A673 (cell line): ENCODE measurements at regions not wholly inside any gene's neighbourhood (a gene's known extent, or its start where the extent isn't known, plus 50 kb on each side); places are given as distances from the start of the nearest gene placed in this dataset.
"Not testable (repeated sequence)": the region's sequence is repeated elsewhere in the genome, so short reads cannot be mapped to it uniquely, and the experiment has no call there.

Experiments
- BruUV-seq: library from RNA; stranded (reverse); fragments of 400-500 nt; replicated peaks from 2 replicates; lab custom pipeline; 2021; lab: Mats Ljungman, UMichigan
- CTCF ChIA-PET: fragments of 300-600 bp; sonication (Branson Sonifier 250); formaldehyde crosslinking; loops from one replicate; lab custom pipeline; 2022; ENCODE audit warnings: antibody characterized with exemption; lab: Charles Lee
- POLR2A ChIA-PET: fragments of 300-600 bp; sonication (Branson Sonifier 250); formaldehyde crosslinking; loops from one replicate; lab custom pipeline; 2022; ENCODE audit warnings: antibody characterized with exemption; ENCODE audit not compliant: low non-redundant PET; lab: Charles Lee
- DNase-seq: peaks from one replicate; pipeline ENCODE4 v3.0.0-alpha.2; 2015; ENCODE audit warnings: low spot score
- H3K27ac ChIP-seq: fragments of 200-600 bp; sonication (generic); 2 replicates; pipeline ENCODE4 v1.5.1; 2016; ENCODE audit warnings: mixed run types, low read depth, mild to moderate bottlenecking, mixed read lengths, antibody characterized with exemption, low read length; ENCODE audit not compliant: poor library complexity, severe bottlenecking
- H3K27me3 ChIP-seq: fragments of 200-600 bp; sonication (generic); replicated peaks from 2 replicates; pipeline ENCODE4 v1.6.1; 2017; ENCODE audit warnings: mixed run types, low read depth, mild to moderate bottlenecking, mixed read lengths, antibody characterized with exemption, low read length; ENCODE audit not compliant: insufficient read depth, poor library complexity
- H3K36me3 ChIP-seq: fragments of 200-600 bp; sonication (generic); 2 replicates; pipeline ENCODE4 v1.6.1; 2016; ENCODE audit warnings: mixed run types, mild to moderate bottlenecking, mixed read lengths, antibody characterized with exemption, low read length; ENCODE audit not compliant: insufficient read depth, poor library complexity, severe bottlenecking
- H3K4me1 ChIP-seq: fragments of 200-600 bp; sonication (generic); 2 replicates; pipeline ENCODE4 v1.6.1; 2017; ENCODE audit warnings: mixed run types, mild to moderate bottlenecking, mixed read lengths, antibody characterized with exemption, low read length; ENCODE audit not compliant: insufficient read depth, poor library complexity, severe bottlenecking
- H3K4me3 ChIP-seq: fragments of 200-600 bp; sonication (generic); 2 replicates; pipeline ENCODE4 v1.5.1; 2016; ENCODE audit warnings: low read depth, mixed run types, mild to moderate bottlenecking, mixed read lengths, low read length; ENCODE audit not compliant: poor library complexity, severe bottlenecking
- H3K9me3 ChIP-seq: fragments of 200-600 bp; sonication (generic); 2 replicates; pipeline ENCODE4 v1.6.1; 2016; ENCODE audit warnings: mixed run types, low read depth, mild to moderate bottlenecking, mixed read lengths, antibody characterized with exemption, low read length; ENCODE audit not compliant: poor library complexity, severe bottlenecking
- EZH2 ChIP-seq: fragments of 200-600 bp; sonication (generic); IDR thresholded peaks from 2 replicates; pipeline ENCODE4 v1.6.1; 2017; ENCODE audit warnings: borderline replicate concordance, low read depth, mild to moderate bottlenecking, mixed read lengths, antibody characterized with exemption, low read length; ENCODE audit not compliant: poor library complexity, severe bottlenecking
- intact Hi-C: fragments of 100-400 bp; cut with micrococcal nuclease; formaldehyde crosslinking; loops from one replicate; pipeline ENCODE4 v1.10.0; 2022; ENCODE audit not compliant: unreplicated experiment
- TF ChIP-seq, protein P1 (sequence below): fragments of 300-800, 200-600 bp; sonication (generic); conservative IDR thresholded peaks from 2 replicates; pipeline ENCODE4 v1.5.1; 2017; ENCODE audit warnings: low read depth, mild to moderate bottlenecking, antibody characterized with exemption, low read length, moderate library complexity, mixed read lengths

DNA sequence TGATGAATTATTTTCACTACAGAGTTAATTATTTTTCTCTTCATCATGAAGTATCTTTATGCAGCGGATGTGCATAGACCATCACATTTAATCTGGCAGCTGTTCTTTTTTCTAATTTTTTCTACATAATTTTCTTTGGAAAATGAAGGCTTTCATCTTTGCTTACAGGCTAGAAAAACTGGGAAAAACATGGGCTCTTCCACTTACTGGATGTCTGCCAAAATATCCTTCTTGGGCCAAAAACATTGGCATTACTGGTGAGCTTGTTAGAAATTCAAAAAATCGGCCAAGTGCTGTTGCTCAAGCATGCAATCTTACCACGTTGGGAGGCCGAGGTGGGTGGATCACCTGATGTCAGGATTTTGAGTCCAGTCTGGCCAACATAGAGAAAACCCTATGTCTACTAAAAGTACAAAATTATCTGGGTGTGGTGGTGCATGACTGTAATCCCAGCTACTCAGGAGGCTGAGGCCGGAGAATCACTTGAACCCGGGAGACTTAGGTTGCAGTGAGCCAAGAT lies 176.8 kb downstream of the ZNF737 start:
- no peak for DNase-seq
- no TSS peak for BruUV-seq
- intact Hi-C loops, result no loop called here

DNA sequence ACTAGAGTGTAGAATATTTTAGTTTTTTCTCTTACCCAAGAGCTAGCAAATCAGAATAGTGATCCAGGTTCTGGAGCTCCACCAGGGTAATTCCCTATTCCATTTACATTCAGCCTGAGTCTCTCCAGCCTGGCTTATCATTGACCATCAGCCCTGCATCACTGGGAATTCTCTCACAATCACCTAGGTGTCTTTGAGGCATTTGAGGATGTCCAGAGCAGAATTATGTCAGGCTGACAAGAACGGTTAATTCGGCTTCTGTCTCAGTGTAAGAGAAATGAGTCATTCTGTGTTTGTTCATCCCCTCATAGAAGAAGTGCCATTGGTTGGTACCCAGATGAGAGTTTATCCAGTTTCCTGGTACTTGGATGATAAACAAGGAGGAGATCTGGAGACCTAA lies 180.5 kb downstream of the ZNF737 start:
- peaks cover 46% of the 10 kb centered on the region for H3K9me3 ChIP-seq
- no peak for DNase-seq
- no peak overlapping the region for H3K27ac ChIP-seq
- no peaks in the 10 kb centered on the region for H3K27me3 ChIP-seq
- TF ChIP-seq EZH2, result no peak
- TF ChIP-seq, protein P1, sequence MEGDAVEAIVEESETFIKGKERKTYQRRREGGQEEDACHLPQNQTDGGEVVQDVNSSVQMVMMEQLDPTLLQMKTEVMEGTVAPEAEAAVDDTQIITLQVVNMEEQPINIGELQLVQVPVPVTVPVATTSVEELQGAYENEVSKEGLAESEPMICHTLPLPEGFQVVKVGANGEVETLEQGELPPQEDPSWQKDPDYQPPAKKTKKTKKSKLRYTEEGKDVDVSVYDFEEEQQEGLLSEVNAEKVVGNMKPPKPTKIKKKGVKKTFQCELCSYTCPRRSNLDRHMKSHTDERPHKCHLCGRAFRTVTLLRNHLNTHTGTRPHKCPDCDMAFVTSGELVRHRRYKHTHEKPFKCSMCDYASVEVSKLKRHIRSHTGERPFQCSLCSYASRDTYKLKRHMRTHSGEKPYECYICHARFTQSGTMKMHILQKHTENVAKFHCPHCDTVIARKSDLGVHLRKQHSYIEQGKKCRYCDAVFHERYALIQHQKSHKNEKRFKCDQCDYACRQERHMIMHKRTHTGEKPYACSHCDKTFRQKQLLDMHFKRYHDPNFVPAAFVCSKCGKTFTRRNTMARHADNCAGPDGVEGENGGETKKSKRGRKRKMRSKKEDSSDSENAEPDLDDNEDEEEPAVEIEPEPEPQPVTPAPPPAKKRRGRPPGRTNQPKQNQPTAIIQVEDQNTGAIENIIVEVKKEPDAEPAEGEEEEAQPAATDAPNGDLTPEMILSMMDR, result no peak
- ChIA-PET POLR2A (no interaction called here), CTCF (no interaction called here)
- no peaks in the 10 kb centered on the region for H3K36me3 ChIP-seq
- intact Hi-C loops, result no loop called here
- H3K4me1 ChIP-seq, result no peaks in the 10 kb centered on the region
- no TSS peak for BruUV-seq
- no peak overlapping the region for H3K4me3 ChIP-seq

More for the DNA sequence above, 176.8 kb downstream of the ZNF737 start:
- POLR2A ChIA-PET, result no interaction called here
- H3K4me1 ChIP-seq, result no peaks in the 10 kb centered on the region
- H3K36me3 ChIP-seq, result no peaks in the 10 kb centered on the region
- H3K27ac ChIP-seq, result no peak overlapping the region
- CTCF ChIA-PET, result no interaction called here
- no peaks in the 10 kb centered on the region for H3K27me3 ChIP-seq
- no peak overlapping the region for H3K4me3 ChIP-seq
- TF ChIP-seq, protein P1, result no peak
- no peak for TF ChIP-seq EZH2
- H3K9me3 ChIP-seq, result peaks cover 40% of the 10 kb centered on the region

DNA sequence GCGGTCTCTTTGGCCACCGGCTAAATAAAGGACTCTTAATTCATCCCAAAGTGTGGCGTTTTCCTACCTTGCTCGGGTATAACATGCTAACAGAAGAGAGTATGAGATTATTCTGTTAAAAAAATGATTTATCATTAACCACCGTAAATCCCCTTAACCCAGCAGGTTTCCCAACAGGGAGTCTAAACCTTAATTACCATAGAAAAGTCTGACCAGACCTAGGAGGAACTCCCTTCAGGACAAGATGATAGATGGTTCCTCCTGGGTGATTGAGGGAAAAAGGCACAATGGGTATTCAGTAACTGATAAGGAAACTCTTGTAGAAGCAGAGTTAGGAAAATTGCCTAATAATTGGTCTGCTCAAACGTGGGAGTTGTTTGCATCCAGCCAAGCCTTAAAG lies 193.7 kb downstream of the ZNF737 start:
- H3K27me3 ChIP-seq, result no peaks in the 10 kb centered on the region
- TF ChIP-seq EZH2, result no peak
- TF ChIP-seq, protein P1, result no peak
- no peaks in the 10 kb centered on the region for H3K4me1 ChIP-seq
- H3K9me3 ChIP-seq, result peaks cover 42% of the 10 kb centered on the region
- ChIA-PET CTCF (no interaction called here), POLR2A (no interaction called here)
- DNase-seq, result no peak
- intact Hi-C loops, result no loop called here
- H3K27ac ChIP-seq, result no peak overlapping the region
- H3K4me3 ChIP-seq, result no peak overlapping the region
- no peaks in the 10 kb centered on the region for H3K36me3 ChIP-seq
- no TSS peak for BruUV-seq

DNA sequence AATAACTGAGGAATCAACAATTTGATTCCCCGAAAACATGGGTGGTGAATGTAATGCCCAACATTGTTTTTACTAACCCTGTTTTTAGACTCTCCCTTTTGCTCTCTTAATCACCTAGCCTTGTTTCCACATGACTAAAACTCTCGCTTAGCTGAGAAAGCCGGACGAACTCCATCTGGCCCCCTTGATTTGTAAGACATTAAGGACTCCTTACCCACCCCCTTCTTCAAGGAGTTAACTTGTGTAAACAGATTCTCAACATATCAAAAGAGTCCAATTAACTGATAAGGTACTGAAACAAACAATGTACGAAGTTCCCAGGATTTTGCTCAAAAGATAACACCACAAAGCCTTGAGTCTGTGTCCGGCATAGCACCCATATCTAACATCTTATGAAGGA lies 194.3 kb downstream of the ZNF737 start:
- H3K9me3 ChIP-seq, result peaks cover 45% of the 10 kb centered on the region
- DNase-seq, CTCF ChIA-PET, H3K36me3 ChIP-seq, BruUV-seq, H3K27me3 ChIP-seq, H3K27ac ChIP-seq, H3K4me1 ChIP-seq, POLR2A ChIA-PET, intact Hi-C loops, H3K4me3 ChIP-seq: not testable (repeated sequence)
